KOPT-K1 (cell line): ENCODE measurements at regions not wholly inside any gene's neighbourhood (a gene's known extent, or its start where the extent isn't known, plus 50 kb on each side); places are given as distances from the start of the nearest gene placed in this dataset.
"Not testable (repeated sequence)": the region's sequence is repeated elsewhere in the genome, so short reads cannot be mapped to it uniquely, and the experiment has no call there.

Experiments used
- H3K27ac ChIP-seq: fragments of 200-600 bp; sonication (generic); 2 replicates; pipeline ENCODE4 v1.5.1; 2016; ENCODE audit warnings: antibody characterized with exemption, mild to moderate bottlenecking, low read depth, low read length; ENCODE audit not compliant: poor library complexity, severe bottlenecking
- H3K36me3 ChIP-seq: fragments of 200-600 bp; sonication (generic); 2 replicates; pipeline ENCODE4 v1.5.1; 2017; ENCODE audit warnings: antibody characterized with exemption, mild to moderate bottlenecking, low read length, moderate library complexity; ENCODE audit not compliant: insufficient read depth
- H3K9me3 ChIP-seq: fragments of 200-600 bp; sonication (generic); 2 replicates; pipeline ENCODE4 v1.5.1; 2017; ENCODE audit warnings: antibody characterized with exemption, low read length, mild to moderate bottlenecking; ENCODE audit not compliant: insufficient read depth, poor library complexity, severe bottlenecking

GRCh38 chr13:67462098-67462497 is 232.0 kb upstream of the PCDH9 start:
- Histone ChIP-seq H3K36me3 (no peaks in the 10 kb centered on the region), H3K27ac (no peak overlapping the region), H3K9me3 (no peaks in the 10 kb centered on the region)

- H3K36me3 ChIP-seq, H3K9me3 ChIP-seq, H3K27ac ChIP-seq: not testable (repeated sequence)
Measured at GRCh38 chr13:67452526-67452925, 222.4 kb upstream of the PCDH9 start.

DNA sequence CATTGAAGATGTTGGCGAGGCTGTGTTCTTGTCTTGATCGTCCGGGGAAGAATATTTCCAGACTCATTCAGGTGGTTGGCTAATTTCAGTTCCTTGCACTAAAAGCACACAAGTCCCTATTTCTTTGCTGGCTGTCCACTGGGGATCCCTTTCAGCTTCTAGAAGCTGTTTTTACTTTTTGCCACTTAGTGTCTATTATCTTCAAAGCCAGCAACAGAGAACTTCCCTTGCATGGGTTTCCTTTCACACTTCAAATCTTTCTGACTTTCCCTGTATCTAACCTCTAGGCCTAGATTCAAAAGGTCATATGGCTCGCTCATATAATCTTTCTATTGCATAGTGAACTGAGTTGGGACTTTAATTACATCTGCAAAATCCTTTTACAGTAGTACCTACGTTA is 215.3 kb upstream of the PCDH9 start:
- H3K9me3 ChIP-seq: no peaks in the 10 kb centered on the region
- H3K36me3 ChIP-seq: no peaks in the 10 kb centered on the region
- H3K27ac ChIP-seq: no peak overlapping the region

- Histone ChIP-seq H3K9me3 (no peaks in the 10 kb centered on the region), H3K27ac (no peak overlapping the region), H3K36me3 (no peaks in the 10 kb centered on the region)
Measured at GRCh38 chr13:67443923-67444322, 213.8 kb upstream of the PCDH9 start.

DNA sequence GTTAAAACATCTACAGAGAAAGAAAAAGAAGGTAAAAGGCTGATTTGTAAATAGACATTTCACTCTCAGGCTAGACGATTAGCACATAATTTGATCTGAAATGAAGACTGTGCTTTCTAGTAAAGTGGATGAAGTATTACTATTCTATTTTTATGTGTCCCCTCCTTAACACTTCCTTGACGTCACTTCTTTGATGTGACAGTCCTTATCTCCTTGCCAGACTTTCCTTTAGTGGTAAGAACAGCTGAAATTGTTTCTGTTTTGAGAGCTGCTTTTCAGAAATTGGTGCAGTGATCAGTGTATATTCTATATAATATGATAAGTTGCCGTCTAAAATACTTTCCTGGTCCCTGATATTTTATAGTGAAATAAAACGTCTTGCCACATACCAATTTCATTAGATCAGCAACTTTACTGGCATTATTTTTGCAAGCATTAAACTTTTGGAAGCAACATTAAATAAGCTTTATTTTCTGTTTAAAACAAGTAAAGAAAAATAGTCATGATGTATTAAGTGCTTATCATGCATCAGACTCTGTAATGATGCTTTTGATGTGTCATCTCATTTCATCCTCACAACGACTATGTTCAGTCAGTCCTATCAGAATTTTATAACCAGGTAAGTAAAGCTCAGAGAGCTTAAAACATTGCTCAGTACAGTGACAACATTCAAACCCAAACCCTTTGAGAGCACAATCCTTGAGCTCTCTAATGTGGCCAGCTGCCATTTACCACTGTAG is 210.3 kb upstream of the PCDH9 start:
- no peak overlapping the region for H3K27ac ChIP-seq
- H3K9me3 ChIP-seq: no peaks in the 10 kb centered on the region
- H3K36me3 ChIP-seq: no peaks in the 10 kb centered on the region

GRCh38 chr13:67439365-67439764 is 209.2 kb upstream of the PCDH9 start:
- no peaks in the 10 kb centered on the region for H3K9me3 ChIP-seq
- H3K27ac ChIP-seq: no peak overlapping the region
- H3K36me3 ChIP-seq: no peaks in the 10 kb centered on the region

DNA sequence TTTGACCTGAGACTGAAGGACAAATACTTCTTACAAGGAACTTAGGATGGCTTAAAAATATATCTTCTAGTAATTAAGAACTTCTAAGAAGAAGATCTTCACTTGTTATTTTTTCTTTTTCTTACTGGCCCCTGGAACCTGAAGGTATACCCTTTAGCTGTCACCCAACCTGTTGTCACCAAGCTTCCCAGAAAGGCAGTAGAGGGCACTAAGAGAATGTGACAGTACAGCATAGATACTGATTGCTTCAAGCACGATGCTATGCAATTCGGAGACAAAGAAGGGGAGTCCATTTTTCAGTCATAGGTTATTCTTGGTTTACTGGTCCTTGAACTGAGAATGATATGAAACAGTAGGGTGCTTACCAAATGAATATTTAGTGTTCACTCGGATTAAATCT is 208.3 kb upstream of the PCDH9 start:
- no peaks in the 10 kb centered on the region for H3K9me3 ChIP-seq

GRCh38 chr13:67437244-67437643 is 207.1 kb upstream of the PCDH9 start:
- Histone ChIP-seq H3K36me3 (no peaks in the 10 kb centered on the region), H3K27ac (no peak overlapping the region), H3K9me3 (no peaks in the 10 kb centered on the region)

More for the DNA sequence above, 208.3 kb upstream of the PCDH9 start:
- H3K27ac ChIP-seq: no peak overlapping the region
- H3K36me3 ChIP-seq: no peaks in the 10 kb centered on the region

DNA sequence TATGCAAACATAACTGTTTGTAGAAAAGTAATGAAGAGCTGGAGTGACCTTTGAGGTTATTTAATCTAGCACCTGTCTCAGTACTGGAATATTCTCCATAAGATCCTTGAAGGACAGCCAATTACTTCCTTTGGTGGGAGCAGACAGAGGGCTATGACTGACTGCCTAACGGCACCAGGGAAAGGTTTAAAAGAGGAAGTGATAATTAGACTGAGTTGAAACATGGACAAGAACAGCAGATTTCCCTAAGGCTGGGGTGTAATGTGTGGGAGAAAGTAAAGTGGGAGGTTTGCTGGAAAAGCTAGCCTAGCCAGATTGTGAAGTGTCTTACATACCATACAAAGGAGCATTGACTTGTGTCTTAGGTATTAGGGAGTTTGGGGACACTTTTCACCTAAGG is 191.3 kb upstream of the PCDH9 start:
- no peaks in the 10 kb centered on the region for H3K9me3 ChIP-seq
- no peaks in the 10 kb centered on the region for H3K36me3 ChIP-seq
- no peak overlapping the region for H3K27ac ChIP-seq

GRCh38 chr13:67416047-67416925 is 186.2 kb upstream of the PCDH9 start:
- Histone ChIP-seq H3K27ac (no peak overlapping the region), H3K36me3 (no peaks in the 10 kb centered on the region), H3K9me3 (no peaks in the 10 kb centered on the region)

- H3K9me3 ChIP-seq: no peaks in the 10 kb centered on the region
- H3K27ac ChIP-seq: no peak overlapping the region
- H3K36me3 ChIP-seq: no peaks in the 10 kb centered on the region
Measured at GRCh38 chr13:67410645-67411044, 180.5 kb upstream of the PCDH9 start.

GRCh38 chr13:67408798-67409197 is 178.7 kb upstream of the PCDH9 start:
- no peak overlapping the region for H3K27ac ChIP-seq
- H3K36me3 ChIP-seq: no peaks in the 10 kb centered on the region
- H3K9me3 ChIP-seq: no peaks in the 10 kb centered on the region

- no peaks in the 10 kb centered on the region for H3K9me3 ChIP-seq
- no peak overlapping the region for H3K27ac ChIP-seq
- no peaks in the 10 kb centered on the region for H3K36me3 ChIP-seq
Measured at GRCh38 chr13:67402546-67402945, 172.4 kb upstream of the PCDH9 start.

DNA sequence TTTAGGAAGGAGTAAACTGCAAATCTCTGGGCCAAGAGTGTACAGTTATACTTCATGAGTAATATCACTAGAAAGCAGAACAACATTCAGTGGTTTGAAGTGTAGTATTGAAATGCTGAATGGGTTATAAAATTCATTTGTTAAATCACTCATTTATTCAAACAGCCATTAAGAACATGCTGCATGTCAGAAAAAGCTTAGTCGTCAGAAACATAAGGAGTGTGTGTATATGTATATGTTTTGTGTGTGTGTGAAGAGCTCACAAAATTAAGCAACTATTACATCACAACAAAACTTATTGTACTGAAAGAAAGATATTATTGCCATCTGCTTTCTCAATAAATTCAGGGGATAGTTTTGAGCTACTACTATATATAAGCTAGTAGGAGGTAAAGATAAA is 165.4 kb upstream of the PCDH9 start:
- H3K27ac ChIP-seq: no peak overlapping the region
- no peaks in the 10 kb centered on the region for H3K9me3 ChIP-seq
- H3K36me3 ChIP-seq: no peaks in the 10 kb centered on the region

DNA sequence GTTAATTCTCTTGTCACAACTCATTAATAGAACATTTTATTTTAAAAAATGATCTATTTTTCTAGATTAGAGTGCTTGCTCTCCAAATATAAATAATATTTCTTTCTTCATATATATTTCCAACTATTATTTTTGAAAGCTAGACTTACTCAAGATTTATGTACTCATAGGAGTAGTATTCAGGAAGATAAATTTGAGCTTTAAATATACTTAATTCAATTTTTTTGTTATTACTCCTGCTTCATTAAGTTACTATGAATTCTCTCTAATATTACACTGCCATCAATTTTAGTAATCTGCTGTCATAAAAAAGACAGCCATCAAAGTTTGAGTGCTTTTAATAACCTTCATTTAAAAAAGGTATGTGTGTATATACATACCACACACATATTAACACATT is 161.9 kb upstream of the PCDH9 start:
- Histone ChIP-seq H3K36me3 (no peaks in the 10 kb centered on the region), H3K27ac (no peak overlapping the region), H3K9me3 (no peaks in the 10 kb centered on the region)
